GM23338 (cell line): ENCODE measurements at regions not wholly inside any gene's neighbourhood (a gene's known extent, or its start where the extent isn't known, plus 50 kb on each side); places are given as distances from the start of the nearest gene placed in this dataset.

ENCODE experiments used
- CREB1 ChIP-seq: fragments of 250-450 bp; sonication (Bioruptor Pico); IDR thresholded peaks from 2 replicates; pipeline ENCODE4 v1.5.0; 2020; ENCODE audit warnings: low read depth, mild to moderate bottlenecking, moderate library complexity
- CTCF ChIP-seq, 2 experiments: fragments of 200-600 bp in 1 of 2; sonication (generic) in 1 of 2; conservative IDR thresholded peaks; 2 replicates each; pipeline versions ENCODE4 v1.5.1 to v1.6.1; 2016 to 2017; ENCODE audit warnings: antibody characterized with exemption in 2 of 2, low read depth in 2 of 2, mild to moderate bottlenecking in 2 of 2, moderate library complexity in 1 of 2
- EZH2phosphoT487 ChIP-seq: fragments of 200-600 bp; sonication (generic); IDR thresholded peaks from one replicate; pipeline ENCODE4 v1.8.1; 2018; ENCODE audit warnings: antibody characterized with exemption; ENCODE audit not compliant: unreplicated experiment
- NANOG ChIP-seq: IDR thresholded peaks from 2 replicates; pipeline ENCODE4 v1.6.1; 2016; ENCODE audit warnings: antibody characterized with exemption, borderline replicate concordance
- POLR2AphosphoS5 ChIP-seq: IDR thresholded peaks from 2 replicates; pipeline ENCODE4 v1.6.1; 2016; ENCODE audit warnings: antibody characterized with exemption, low read depth
- TF ChIP-seq, protein P1 (sequence below): IDR thresholded peaks from one replicate; pipeline ENCODE4 v1.6.1; 2018; ENCODE audit warnings: antibody characterized with exemption; ENCODE audit not compliant: unreplicated experiment

GRCh38 chr11:129505266-129505665, 129.6 kb downstream of the BARX2 start:
- no peak for TF ChIP-seq CTCF (conservative IDR thresholded peaks at IDR 0.05; ENCODE audit: low read depth in 2 of 2)
- no peak for TF ChIP-seq EZH2phosphoT487
- TF ChIP-seq POLR2AphosphoS5: no peak
- TF ChIP-seq NANOG: no peak
- TF ChIP-seq CREB1: no peak
- TF ChIP-seq, protein P1, sequence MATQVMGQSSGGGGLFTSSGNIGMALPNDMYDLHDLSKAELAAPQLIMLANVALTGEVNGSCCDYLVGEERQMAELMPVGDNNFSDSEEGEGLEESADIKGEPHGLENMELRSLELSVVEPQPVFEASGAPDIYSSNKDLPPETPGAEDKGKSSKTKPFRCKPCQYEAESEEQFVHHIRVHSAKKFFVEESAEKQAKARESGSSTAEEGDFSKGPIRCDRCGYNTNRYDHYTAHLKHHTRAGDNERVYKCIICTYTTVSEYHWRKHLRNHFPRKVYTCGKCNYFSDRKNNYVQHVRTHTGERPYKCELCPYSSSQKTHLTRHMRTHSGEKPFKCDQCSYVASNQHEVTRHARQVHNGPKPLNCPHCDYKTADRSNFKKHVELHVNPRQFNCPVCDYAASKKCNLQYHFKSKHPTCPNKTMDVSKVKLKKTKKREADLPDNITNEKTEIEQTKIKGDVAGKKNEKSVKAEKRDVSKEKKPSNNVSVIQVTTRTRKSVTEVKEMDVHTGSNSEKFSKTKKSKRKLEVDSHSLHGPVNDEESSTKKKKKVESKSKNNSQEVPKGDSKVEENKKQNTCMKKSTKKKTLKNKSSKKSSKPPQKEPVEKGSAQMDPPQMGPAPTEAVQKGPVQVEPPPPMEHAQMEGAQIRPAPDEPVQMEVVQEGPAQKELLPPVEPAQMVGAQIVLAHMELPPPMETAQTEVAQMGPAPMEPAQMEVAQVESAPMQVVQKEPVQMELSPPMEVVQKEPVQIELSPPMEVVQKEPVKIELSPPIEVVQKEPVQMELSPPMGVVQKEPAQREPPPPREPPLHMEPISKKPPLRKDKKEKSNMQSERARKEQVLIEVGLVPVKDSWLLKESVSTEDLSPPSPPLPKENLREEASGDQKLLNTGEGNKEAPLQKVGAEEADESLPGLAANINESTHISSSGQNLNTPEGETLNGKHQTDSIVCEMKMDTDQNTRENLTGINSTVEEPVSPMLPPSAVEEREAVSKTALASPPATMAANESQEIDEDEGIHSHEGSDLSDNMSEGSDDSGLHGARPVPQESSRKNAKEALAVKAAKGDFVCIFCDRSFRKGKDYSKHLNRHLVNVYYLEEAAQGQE: no peak
